DOHH2 (cell line): ENCODE measurements at regions not wholly inside any gene's neighbourhood (a gene's known extent, or its start where the extent isn't known, plus 50 kb on each side); places are given as distances from the start of the nearest gene placed in this dataset.
"Not testable (repeated sequence)": the region's sequence is repeated elsewhere in the genome, so short reads cannot be mapped to it uniquely, and the experiment has no call there.

Experiments
- H3F3A ChIP-seq: fragments of 200-600 bp; sonication (generic), shearing (Covaris generic); 2 replicates; pipeline ENCODE4 v1.6.0; 2016; ENCODE audit warnings: antibody characterized with exemption, mild to moderate bottlenecking; ENCODE audit not compliant: control insufficient read depth, insufficient read depth
- H3K27ac ChIP-seq: fragments of 200-600 bp; sonication (generic); 2 replicates; pipeline ENCODE4 v1.5.1; 2014; ENCODE audit warnings: low read depth, mild to moderate bottlenecking, low read length, moderate library complexity
- H3K27me3 ChIP-seq: fragments of 200-600 bp; sonication (generic); 2 replicates; pipeline ENCODE4 v1.6.1; 2014; ENCODE audit warnings: mild to moderate bottlenecking, low read length, mixed read lengths; ENCODE audit not compliant: control insufficient read depth
- H3K36me3 ChIP-seq: fragments of 200-600 bp; sonication (generic); 2 replicates; pipeline ENCODE4 v1.6.1; 2014; ENCODE audit warnings: mild to moderate bottlenecking, low read length, moderate library complexity, mixed read lengths; ENCODE audit not compliant: control insufficient read depth
- H3K4me1 ChIP-seq: fragments of 200-600 bp; sonication (generic); 2 replicates; pipeline ENCODE4 v1.6.1; 2014; ENCODE audit warnings: mild to moderate bottlenecking, low read length, mixed read lengths; ENCODE audit not compliant: control insufficient read depth
- H3K4me2 ChIP-seq: fragments of 200-600 bp; sonication (generic); 2 replicates; pipeline ENCODE4 v1.6.0; 2014; ENCODE audit warnings: mild to moderate bottlenecking, low read length, moderate library complexity
- H3K4me3 ChIP-seq: fragments of 200-600 bp; sonication (generic); 2 replicates; pipeline ENCODE4 v1.5.1; 2014; ENCODE audit warnings: mild to moderate bottlenecking, low read length, mixed read lengths
- H3K79me2 ChIP-seq: fragments of 200-600 bp; sonication (generic); 2 replicates; pipeline ENCODE4 v1.6.1; 2014; ENCODE audit warnings: mild to moderate bottlenecking, low read length, mixed read lengths; ENCODE audit not compliant: control insufficient read depth
- H3K9me2 ChIP-seq: fragments of 200-600 bp; sonication (generic); replicated peaks from 2 replicates; pipeline ENCODE4 v1.6.1; 2014; ENCODE audit warnings: mild to moderate bottlenecking, low read length, mixed read lengths; ENCODE audit not compliant: control insufficient read depth
- H3K9me3 ChIP-seq: fragments of 200-600 bp; sonication (generic); 2 replicates; pipeline ENCODE4 v1.6.1; 2014; ENCODE audit warnings: antibody characterized with exemption, low read length, mixed read lengths; ENCODE audit not compliant: control insufficient read depth, insufficient read depth
- H4K20me1 ChIP-seq: fragments of 200-600 bp; sonication (generic); 2 replicates; pipeline ENCODE4 v1.6.0; 2014; ENCODE audit warnings: low read depth, mild to moderate bottlenecking, antibody characterized with exemption, low read length, moderate library complexity; ENCODE audit not compliant: control insufficient read depth, insufficient read depth
- CTCF ChIP-seq: fragments of 200-600 bp; sonication (generic); IDR thresholded peaks from one replicate; pipeline ENCODE4 v1.5.1; 2014; ENCODE audit warnings: antibody characterized with exemption, mild to moderate bottlenecking, low read depth, low read length; ENCODE audit not compliant: poor library complexity, severe bottlenecking
- EZH2phosphoT487 ChIP-seq: fragments of 200-600 bp; sonication (generic); IDR thresholded peaks from 2 replicates; pipeline ENCODE4 v1.6.1; 2017; ENCODE audit warnings: borderline replicate concordance, mild to moderate bottlenecking, antibody characterized with exemption, low read length, moderate library complexity, mixed read lengths

- Histone ChIP-seq H3K9me3 (no peaks in the 10 kb centered on the region), H3K9me2 (no peaks in the 10 kb centered on the region), H4K20me1 (no peaks in the 10 kb centered on the region), H3K4me3 (no peak overlapping the region), H3K79me2 (no peaks in the 10 kb centered on the region), H3K4me2 (no peak overlapping the region), H3K4me1 (no peaks in the 10 kb centered on the region), H3F3A (no peaks in the 10 kb centered on the region), H3K36me3 (no peaks in the 10 kb centered on the region), H3K27me3 (no peaks in the 10 kb centered on the region), H3K27ac (no peak overlapping the region)
- no peak for TF ChIP-seq CTCF
- TF ChIP-seq EZH2phosphoT487, result no peak
Observed at GRCh38 chrX:47302396-47302795, 68.0 kb upstream of the ZNF157 start.

- H3F3A ChIP-seq, H3K27ac ChIP-seq, H3K36me3 ChIP-seq, H3K4me2 ChIP-seq, H3K4me3 ChIP-seq, H3K79me2 ChIP-seq, H4K20me1 ChIP-seq, H3K9me2 ChIP-seq, H3K4me1 ChIP-seq, H3K27me3 ChIP-seq, H3K9me3 ChIP-seq: not testable (repeated sequence)
Observed at GRCh38 chrX:47306471-47307023, 63.8 kb upstream of the ZNF157 start.

GRCh38 chrX:47311932-47312774 lies 58.2 kb upstream of the ZNF157 start:
- H3K4me3 ChIP-seq, result no peak overlapping the region
- no peak overlapping the region for H3K27ac ChIP-seq
- TF ChIP-seq EZH2phosphoT487, result no peak
- TF ChIP-seq CTCF, result peak; percentile 29
- H3K36me3 ChIP-seq, result no peaks in the 10 kb centered on the region
- no peaks in the 10 kb centered on the region for H3K79me2 ChIP-seq
- H3F3A ChIP-seq, result no peaks in the 10 kb centered on the region
- no peak overlapping the region for H3K4me2 ChIP-seq
- no peaks in the 10 kb centered on the region for H3K27me3 ChIP-seq
- no peaks in the 10 kb centered on the region for H3K9me2 ChIP-seq
- H3K4me1 ChIP-seq, result no peaks in the 10 kb centered on the region
- no peaks in the 10 kb centered on the region for H3K9me3 ChIP-seq
- no peaks in the 10 kb centered on the region for H4K20me1 ChIP-seq

- H3K4me3 ChIP-seq, result no peak overlapping the region
- H3K79me2 ChIP-seq, result no peaks in the 10 kb centered on the region
- no peaks in the 10 kb centered on the region for H3K9me3 ChIP-seq
- H3K9me2 ChIP-seq, result no peaks in the 10 kb centered on the region
- no peaks in the 10 kb centered on the region for H3K4me1 ChIP-seq
- H3F3A ChIP-seq, result no peaks in the 10 kb centered on the region
- TF ChIP-seq CTCF, result no peak
- TF ChIP-seq EZH2phosphoT487, result no peak
- no peaks in the 10 kb centered on the region for H4K20me1 ChIP-seq
- H3K27ac ChIP-seq, result no peak overlapping the region
- no peaks in the 10 kb centered on the region for H3K27me3 ChIP-seq
- no peak overlapping the region for H3K4me2 ChIP-seq
- no peaks in the 10 kb centered on the region for H3K36me3 ChIP-seq
Observed at GRCh38 chrX:47313056-47313455, 57.3 kb upstream of the ZNF157 start.
